ENCODE measurements at regions not wholly inside any gene's neighbourhood (a gene's known extent, or its start where the extent isn't known, plus 50 kb on each side); places are given as distances from the start of the nearest gene placed in this dataset.

- no peak for TF ChIP-seq CTCF (IDR thresholded peaks at IDR 0.05; ENCODE audit: low read depth, low read length)
- no peak overlapping the region for H3K4me3 ChIP-seq (replicated peaks in 1 of 2; ENCODE audit: low read depth in 2 of 2, low read length in 2 of 2)
- DNase-seq (ENCODE audit: low read depth in 2 of 2) = no peak
Observed at GRCh38 chr7:10798044-10798443, 175.6 kb upstream of the PHF14 start.

GRCh38 chr7:10799475-10799874, 174.2 kb upstream of the PHF14 start:
- no peak overlapping the region for H3K4me3 ChIP-seq (replicated peaks in 1 of 2; ENCODE audit: low read depth in 2 of 2, low read length in 2 of 2)
- no peak for DNase-seq (ENCODE audit: low read depth in 2 of 2)
- TF ChIP-seq CTCF (IDR thresholded peaks at IDR 0.05; ENCODE audit: low read depth, low read length) = no peak

- H3K4me3 ChIP-seq (replicated peaks in 1 of 2; ENCODE audit: low read depth in 2 of 2, low read length in 2 of 2) = no peak overlapping the region
- no peak for DNase-seq (ENCODE audit: low read depth in 2 of 2)
- TF ChIP-seq CTCF (IDR thresholded peaks at IDR 0.05; ENCODE audit: low read depth, low read length) = no peak
Observed at GRCh38 chr7:10802011-10802410, 171.7 kb upstream of the PHF14 start.

- peak; percentile 31 to 52 for DNase-seq (ENCODE audit: low read depth in 2 of 2)
- no peak for TF ChIP-seq CTCF (IDR thresholded peaks at IDR 0.05; ENCODE audit: low read depth, low read length)
Observed at GRCh38 chr7:10802526-10802925, 171.1 kb upstream of the PHF14 start.

GRCh38 chr7:10803720-10804119, 170.0 kb upstream of the PHF14 start:
- TF ChIP-seq CTCF (IDR thresholded peaks at IDR 0.05; ENCODE audit: low read depth, low read length) = no peak
- DNase-seq (ENCODE audit: low read depth in 2 of 2) = no peak
- no peak overlapping the region for H3K4me3 ChIP-seq (replicated peaks in 1 of 2; ENCODE audit: low read depth in 2 of 2, low read length in 2 of 2)

More at GRCh38 chr7:10802526-10802925, 171.1 kb upstream of the PHF14 start:
- H3K4me3 ChIP-seq (replicated peaks in 1 of 2; ENCODE audit: low read depth in 2 of 2, low read length in 2 of 2) = no peak overlapping the region

- no peak overlapping the region for H3K4me3 ChIP-seq (replicated peaks in 1 of 2; ENCODE audit: low read depth in 2 of 2, low read length in 2 of 2)
- DNase-seq (ENCODE audit: low read depth in 2 of 2) = no peak
- TF ChIP-seq CTCF (IDR thresholded peaks at IDR 0.05; ENCODE audit: low read depth, low read length) = no peak
Observed at GRCh38 chr7:10804770-10805169, 168.9 kb upstream of the PHF14 start.

GRCh38 chr7:10815546-10815945, 158.1 kb upstream of the PHF14 start:
- TF ChIP-seq CTCF (IDR thresholded peaks at IDR 0.05; ENCODE audit: low read depth, low read length) = no peak
- DNase-seq (ENCODE audit: low read depth in 2 of 2) = no peak
- H3K4me3 ChIP-seq (replicated peaks in 1 of 2; ENCODE audit: low read depth in 2 of 2, low read length in 2 of 2) = no peak overlapping the region

All from cardiac fibroblast (primary cell).